Heart right ventricle (tissue), 16 donors: ENCODE measurements at regions not wholly inside any gene's neighbourhood (a gene's known extent, or its start where the extent isn't known, plus 50 kb on each side); places are given as distances from the start of the nearest gene placed in this dataset.

Experiments
- ATAC-seq, 8 donors: fragments of 200-7000 bp; cut with Tn5 transposase; one replicate each; pipeline ENCODE4 v1.9.1; 2020; ENCODE audit warnings: mild to moderate bottlenecking in 8 of 8, moderate library complexity in 8 of 8, moderate number of reproducible peaks in 1 of 8
- DNase-seq, 2 donors: peaks; one replicate each; pipeline ENCODE4 v3.0.0-alpha.2; 2020
- H3K27ac ChIP-seq, 10 donors: fragments of 200-600 bp; sonication (generic) in 2 of 10; one replicate each; pipeline versions ENCODE4 v1.5.0 to v1.8.0; 2020 to 2022; ENCODE audit warnings: mild to moderate bottlenecking in 3 of 10
- H3K27me3 ChIP-seq, 7 donors: fragments of 200-600 bp; one replicate each; pipeline ENCODE4 v1.8.0; 2021 to 2022; ENCODE audit warnings: mild to moderate bottlenecking in 2 of 7
- H3K36me3 ChIP-seq, 9 donors: fragments of 200-600 bp; sonication (generic) in 1 of 9; one replicate each; pipeline versions ENCODE4 v1.5.0 to v1.8.0; 2020 to 2022; ENCODE audit warnings: mild to moderate bottlenecking in 2 of 9
- H3K4me1 ChIP-seq, 9 donors: fragments of 200-600 bp; sonication (generic) in 1 of 9; one replicate each; pipeline versions ENCODE4 v1.5.0 to v1.8.0; 2020 to 2022; ENCODE audit warnings: mild to moderate bottlenecking in 4 of 9
- H3K4me3 ChIP-seq, 10 donors: fragments of 200-600 bp; sonication (generic) in 2 of 10; one replicate each; pipeline versions ENCODE4 v1.5.0 to v1.8.0; 2020 to 2022; ENCODE audit warnings: mild to moderate bottlenecking in 7 of 10, moderate library complexity in 2 of 10
- H3K9me3 ChIP-seq, 11 donors: fragments of 200-600 bp in 10 of 11; sonication (generic) in 2 of 11; one replicate each; pipeline versions ENCODE4 v1.5.0 to v1.8.0; 2013 to 2022; ENCODE audit warnings: mild to moderate bottlenecking in 2 of 11, control low read depth in 1 of 11, moderate library complexity in 1 of 11
- CTCF ChIP-seq, 9 donors: fragments of 200-600 bp; sonication (generic) in 2 of 9; IDR thresholded peaks; one replicate each; pipeline versions ENCODE4 v1.5.0 to v1.8.0; 2021 to 2022; ENCODE audit warnings: antibody characterized with exemption in 9 of 9, mild to moderate bottlenecking in 5 of 9, moderate library complexity in 1 of 9
- WGBS, 2 donors: extraction: QIAGEN DNeasy Blood & Tissue Kit; methylation state at CpG; one replicate each; pipeline ENCODE4 v1.1.7; 2013; ENCODE audit warnings: inconsistent platforms in 1 of 2; 5-methylcytosine and 5-hydroxymethylcytosine counted together
- intact Hi-C, 10 donors: fragments of 100-400 bp; cut with DNase I; formaldehyde crosslinking; loops; one replicate each; pipeline versions ENCODE4 v1.11.1 to v1.14.2; 2022
- donor health status: Arrhythmogenic right ventricular cardiomyopathy.
- donor health status: ischemic (EF 13 %, LVEDD 7.1; RV severe dilation, severe dysfunction).
- donor health status: healthy with polysubstance abuse.
- donor health status: DM: no; HTN: yes; CAD: no.
- donor health status: DM: no; HTN: no; CAD: no.
- donor health status: ischemic (EF 25% LVEDD 6.9; RV normal size, moderate dysfunction).
- donor health status: ischemic (EF 25% LVEDD 5.7; RV mildly dilated, moderate dysfunction).
- donor health status: healthy.
- donor health status: DM: yes; HTN: yes; CAD: no.
- donor health status: Ischemic cardiomyopathy.
- donor health status: ischemic (EF 35%, LVEDD 5.7; RV mildly dilated, moderate dysfunction).
- donor health status: nonischemic (EF 11% LVEDD 7.7; RV severe dilation, severe dysfunction).
- donor health status: DM: yes; HTN: yes; CAD: no.
- donor health status: PGD.
- donor health status: ischemic (EF 29% LVEDD 5.4; RV normal size, mild dysfunction).
- donor health status: nonischemic (EF 23%, LVEDD 6.1; RV moderate dilation, normal function).

GRCh38 chr10:75295868-75296441 is 60.2 kb upstream of the COMTD1 start:
- Histone ChIP-seq H3K4me1 (peaks cover 3 to 27% (median 22%) of the 10 kb centered on the region in 9 donors), H3K36me3 (no peaks in the 10 kb centered on the region), H3K27me3 (peaks cover 0 to 24% (median 0%) of the 10 kb centered on the region in 7 donors), H3K4me3 (peak overlapping the region in 8 of 10 donors; percentile 51 to 72 (median 66)), H3K9me3 (peaks cover 0 to 6% (median 0%) of the 10 kb centered on the region in 11 donors), H3K27ac (peak overlapping the region; percentile 85 to 96 (median 93))
- WGBS, 2 donors = 39 to 40% methylated on average over 10 of the region's 10 CpGs
- intact Hi-C loops = loop anchor here in 5 of 10 donors (2.0 to 10.0 kb wide), 3 partner anchors 99 to 101 kb away; no protein-coding TSS in a partner anchor
- no peak for TF ChIP-seq CTCF (IDR thresholded peaks at IDR 0.05)
- ATAC-seq (peak; percentile 17 to 80 (median 66)), DNase-seq (peak in 1 of 2 donors; percentile 32)

GRCh38 chr10:75294866-75295701 is 59.3 kb upstream of the COMTD1 start:
- H3K27ac ChIP-seq = peak overlapping the region; percentile 85 to 96 (median 93)
- ATAC-seq = peak; percentile 75 to 91 (median 85)
- intact Hi-C loops = loop anchor here in 5 of 10 donors (2.0 to 10.0 kb wide), 3 partner anchors 100 to 102 kb away; no protein-coding TSS in a partner anchor
- peaks cover 3 to 27% (median 22%) of the 10 kb centered on the region in 9 donors for H3K4me1 ChIP-seq
- peaks cover 0 to 24% (median 0%) of the 10 kb centered on the region in 7 donors for H3K27me3 ChIP-seq
- peak; percentile 76 to 82 for DNase-seq
- peak in 7 of 9 donors; percentile 16 to 56 (median 28) for TF ChIP-seq CTCF (IDR thresholded peaks at IDR 0.05)
- WGBS, 2 donors = 2% methylated on average over 49 to 56 of the region's 57 CpGs
- peaks cover 0 to 12% (median 0%) of the 10 kb centered on the region in 11 donors for H3K9me3 ChIP-seq
- peak overlapping the region; percentile 37 to 72 (median 63) for H3K4me3 ChIP-seq
- H3K36me3 ChIP-seq = no peaks in the 10 kb centered on the region

- 4 to 5% methylated on average over 17 to 20 of the region's 20 CpGs for WGBS, 2 donors
- peak overlapping the region; percentile 85 to 96 (median 93) for H3K27ac ChIP-seq
- H3K36me3 ChIP-seq = no peaks in the 10 kb centered on the region
- H3K9me3 ChIP-seq = peaks cover 0 to 11% (median 0%) of the 10 kb centered on the region in 11 donors
- TF ChIP-seq CTCF (IDR thresholded peaks at IDR 0.05) = no peak
- intact Hi-C loops = loop anchor here in 4 of 10 donors (2.0 to 10.0 kb wide), 2 partner anchors 100 kb away; no protein-coding TSS in a partner anchor
- H3K27me3 ChIP-seq = peaks cover 0 to 24% (median 0%) of the 10 kb centered on the region in 7 donors
- ATAC-seq (peak; percentile 47 to 70 (median 54)), DNase-seq (peak; percentile 23 to 43)
- peak overlapping the region; percentile 37 to 72 (median 63) for H3K4me3 ChIP-seq
- H3K4me1 ChIP-seq = peaks cover 3 to 27% (median 22%) of the 10 kb centered on the region in 9 donors
These were observed 58.7 kb upstream of the COMTD1 start for GRCh38 chr10:75294518-75294865.

- DNase-seq (no peak), ATAC-seq (peak in 1 of 8 donors; percentile 5)
- Histone ChIP-seq H3K4me1 (peaks cover 3 to 27% (median 22%) of the 10 kb centered on the region in 9 donors), H3K27ac (peak overlapping the region; percentile 85 to 96 (median 93)), H3K9me3 (peaks cover 0 to 9% (median 0%) of the 10 kb centered on the region in 11 donors), H3K4me3 (peak overlapping the region in 6 of 10 donors; percentile 59 to 72 (median 65)), H3K36me3 (no peaks in the 10 kb centered on the region), H3K27me3 (peaks cover 0 to 24% (median 0%) of the 10 kb centered on the region in 7 donors)
- whole genome bisulfite sequencing, 2 donors = 43 to 64% methylated on average over 8 of the region's 8 CpGs
- intact Hi-C loops = loop anchor here in 4 of 10 donors (2.0 to 10.0 kb wide), 2 partner anchors 101 kb away; no protein-coding TSS in a partner anchor
- TF ChIP-seq CTCF (IDR thresholded peaks at IDR 0.05) = no peak
These were observed 58.3 kb upstream of the COMTD1 start for GRCh38 chr10:75294031-75294437.
